K562 (cell line): ENCODE measurements at regions not wholly inside any gene's neighbourhood (a gene's known extent, or its start where the extent isn't known, plus 50 kb on each side); places are given as distances from the start of the nearest gene placed in this dataset.

Experiments
- ATAC-seq: fragments of 200-7000 bp; cut with Tn5 transposase; 3 replicates; pipeline ENCODE4 v1.9.1; 2020; ENCODE audit warnings: moderate library complexity
- BruUV-seq: library from RNA; stranded (reverse); fragments of 400-500 nt; replicated peaks from 2 replicates; lab custom pipeline; 2021; lab: Mats Ljungman, UMichigan
- CTCF ChIA-PET: fragments of 300-600 bp; formaldehyde crosslinking; extraction: SDS; loops from one replicate; lab custom pipeline; 2021; ENCODE audit warnings: low intra/inter-chr PET ratio; lab: Yijun Ruan, JAX
- POLR2A ChIA-PET: fragments of 300-600, 350-650 bp; sonication (Branson Sonifier 250); formaldehyde crosslinking; extraction: SDS; loops from one replicate; lab custom pipeline; 2021; ENCODE audit warnings: antibody characterized with exemption, inconsistent platforms; lab: Yijun Ruan, JAX
- DNase-seq, 4 experiments: peaks; one replicate each; pipeline versions ENCODE4 v3.0.0 to v3.0.0-alpha.2; 2011 to 2018; ENCODE audit warnings: low spot score in 3 of 4, mixed read lengths in 3 of 4; ENCODE audit errors: extremely low read depth in 1 of 4
- FAIRE-seq: peaks from 2 replicates; lab custom pipeline; 2011; peaks lifted over from hg19 to GRCh38; lab: Jason Lieb, UNC
- H2AFZ ChIP-seq: 2 replicates; pipeline ENCODE4 v1.6.0; 2011; ENCODE audit warnings: low read depth, low read length, control low read depth, inconsistent platforms
- H3K27ac ChIP-seq: fragments of 200-600 bp; 3 replicates; pipeline ENCODE4 v1.8.0; 2011; ENCODE audit warnings: low read depth, mild to moderate bottlenecking, control low read depth, inconsistent platforms, low read length, moderate library complexity, mixed read lengths; ENCODE audit errors: extremely low read depth
- H3K27me3 ChIP-seq, 2 experiments: fragments of 300-600 bp in 1 of 2; 2 replicates in 1 of 2; 3 replicates in 1 of 2; pipeline versions ENCODE4 v1.6.0 to v1.8.0; 2011; ENCODE audit warnings: inconsistent platforms in 2 of 2, low read length in 2 of 2, mild to moderate bottlenecking in 1 of 2, mixed read lengths in 1 of 2, moderate library complexity in 1 of 2; ENCODE audit not compliant: control insufficient read depth in 2 of 2, insufficient read depth in 2 of 2
- H3K36me3 ChIP-seq: fragments of 300-600 bp; 3 replicates; pipeline ENCODE4 v1.8.0; 2011; ENCODE audit warnings: mild to moderate bottlenecking, low read length, inconsistent platforms; ENCODE audit not compliant: control insufficient read depth, insufficient read depth
- H3K4me1 ChIP-seq, 2 experiments: fragments of 200-600 bp in 1 of 2; replicated peaks in 1 of 2; 2 replicates in 1 of 2; 3 replicates in 1 of 2; pipeline versions ENCODE4 v1.5.1 to v1.8.0; 2011; ENCODE audit warnings: inconsistent platforms in 2 of 2, low read length in 2 of 2, mild to moderate bottlenecking in 1 of 2, mixed read lengths in 1 of 2, moderate library complexity in 1 of 2; ENCODE audit not compliant: control insufficient read depth in 2 of 2, insufficient read depth in 2 of 2
- H3K4me2 ChIP-seq: 2 replicates; pipeline ENCODE4 v1.6.1; 2011; ENCODE audit warnings: low read length, control low read depth, inconsistent platforms, mixed read lengths; ENCODE audit not compliant: insufficient read depth
- H3K4me3 ChIP-seq: fragments of 200-600 bp; sonication (generic), shearing (Covaris generic); 2 replicates; pipeline ENCODE4 v1.5.1; 2016; ENCODE audit warnings: control low read depth, inconsistent platforms
- H3K79me2 ChIP-seq: fragments of 200-600 bp; 3 replicates; pipeline ENCODE4 v1.8.0; 2011; ENCODE audit warnings: low read length, inconsistent platforms; ENCODE audit not compliant: control insufficient read depth, insufficient read depth
- H3K9ac ChIP-seq, 2 experiments: 2 replicates each; pipeline versions ENCODE4 v1.6.0 to v1.6.1; 2011; ENCODE audit warnings: low read depth in 2 of 2, low read length in 2 of 2, control low read depth in 1 of 2, inconsistent platforms in 1 of 2, mild to moderate bottlenecking in 1 of 2, mixed read lengths in 1 of 2; ENCODE audit not compliant: insufficient read depth in 1 of 2
- H3K9me1 ChIP-seq: one replicate; pipeline ENCODE4 v1.6.0; 2011; ENCODE audit warnings: inconsistent platforms, mild to moderate bottlenecking, low read length, moderate library complexity; ENCODE audit not compliant: control insufficient read depth, insufficient read depth
- H3K9me3 ChIP-seq: replicated peaks from 2 replicates; pipeline ENCODE4 v1.5.1; 2011; ENCODE audit warnings: low read depth, low read length, inconsistent platforms; ENCODE audit not compliant: control insufficient read depth, insufficient read depth
- H4K20me1 ChIP-seq: replicated peaks from 2 replicates; pipeline ENCODE4 v1.6.1; 2011; ENCODE audit warnings: low read length, inconsistent platforms, mixed read lengths; ENCODE audit not compliant: control insufficient read depth, insufficient read depth
- IRF2 ChIP-seq: sonication (generic); formaldehyde crosslinking; IDR thresholded peaks from 2 replicates; pipeline ENCODE4 v1.8.1; 2022; ENCODE audit warnings: mild to moderate bottlenecking, missing genetic modification reagents
- NFRKB ChIP-seq: fragments of 450-650 bp; IDR thresholded peaks from 2 replicates; pipeline ENCODE4 v1.6.1; 2016; ENCODE audit warnings: low read depth
- PURB ChIP-seq: sonication (generic); formaldehyde crosslinking; IDR thresholded peaks from 2 replicates; pipeline ENCODE4 v1.9.0; 2021; ENCODE audit warnings: low read depth, mild to moderate bottlenecking, missing genetic modification reagents
- SRSF7 ChIP-seq: fragments of 200-400 bp; formaldehyde crosslinking; optimal IDR thresholded peaks from 2 replicates; pipeline ENCODE3; 2017; ENCODE audit warnings: mild to moderate bottlenecking, low read depth, low read length
- TAF7 ChIP-seq: fragments of 450-650 bp; IDR thresholded peaks from 2 replicates; pipeline ENCODE4 v1.6.1; 2016; ENCODE audit warnings: missing genetic modification characterization, missing compliant biosample characterization
- ZKSCAN3 ChIP-seq: fragments of 250-450 bp; sonication (Bioruptor Pico); IDR thresholded peaks from 2 replicates; pipeline ENCODE4 v1.4.0; 2020
- ZNF79 ChIP-seq: fragments of 250-450 bp; sonication (Bioruptor Pico); IDR thresholded peaks from 2 replicates; pipeline ENCODE4 v1.4.0; 2020; ENCODE audit warnings: low read depth, mild to moderate bottlenecking, moderate library complexity
- WGBS: fragments of 100-300 bp; shearing (Covaris generic); methylation state at CpG from one replicate; pipeline ENCODE4 v1.1.6; 2016; ENCODE audit warnings: low coverage, mixed read lengths; ENCODE audit not compliant: insufficient coverage; ENCODE audit errors: missing lambda C conversion rate; 5-methylcytosine and 5-hydroxymethylcytosine counted together
- in situ Hi-C: fragments of 300-500 bp; cut with MboI; formaldehyde crosslinking; loops from 4 replicates; pipeline ENCODE4 v1.15.0; 2018; ENCODE audit warnings: inconsistent platforms, mixed read lengths
- intact Hi-C: fragments of 100-400 bp; cut with micrococcal nuclease; formaldehyde crosslinking; loops from 2 replicates; pipeline ENCODE4 v1.14.2; 2022
- TF ChIP-seq, protein P1 (sequence below): IDR thresholded peaks from 3 replicates; pipeline ENCODE4 v1.6.1; 2011; ENCODE audit warnings: borderline replicate concordance, mild to moderate bottlenecking; ENCODE audit not compliant: insufficient read length, insufficient read depth
- TF ChIP-seq, protein P2 (sequence below): fragments of 450-650 bp; IDR thresholded peaks from 2 replicates; pipeline ENCODE4 v1.6.1; 2016; ENCODE audit warnings: mild to moderate bottlenecking, moderate library complexity
- TF ChIP-seq, protein P3 (sequence below): sonication (generic); formaldehyde crosslinking; IDR thresholded peaks from 2 replicates; pipeline ENCODE4 v1.8.1; 2023; ENCODE audit warnings: mild to moderate bottlenecking, missing genetic modification reagents, moderate library complexity

DNA sequence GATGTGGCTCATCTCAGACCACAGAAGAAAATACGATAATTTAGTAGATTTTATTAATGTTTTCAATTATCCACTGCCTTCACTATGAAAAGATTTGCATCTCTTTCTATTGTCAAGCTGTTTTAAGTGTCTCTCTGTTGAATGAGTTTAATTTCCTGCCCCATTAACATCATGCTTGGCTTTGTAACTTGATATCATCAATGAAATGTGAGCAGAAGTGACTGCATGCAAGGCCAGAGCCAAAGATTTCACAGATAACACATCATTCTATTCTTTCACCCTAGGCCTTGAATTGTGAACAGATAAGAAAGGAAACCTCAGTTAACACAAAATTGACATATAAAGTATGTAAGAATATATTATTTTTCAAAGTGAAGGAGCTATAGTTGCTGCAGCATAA, 986.4 kb upstream of the CDH18 start:
- CTCF ChIA-PET = no interaction called here
- BruUV-seq = no TSS peak
- Histone ChIP-seq H3K9me1 (no peaks in the 10 kb centered on the region), H3K9me3 (no peaks in the 10 kb centered on the region; the same call in 1 of the 2 replicates), H4K20me1 (no peaks in the 10 kb centered on the region), H3K27me3 (no peaks in the 10 kb centered on the region), H2AFZ (no peak overlapping the region), H3K79me2 (no peaks in the 10 kb centered on the region), H3K4me1 (no peaks in the 10 kb centered on the region), H3K4me2 (no peak overlapping the region), H3K27ac (no peak overlapping the region), H3K4me3 (no peak overlapping the region), H3K9ac (no peak overlapping the region), H3K36me3 (no peaks in the 10 kb centered on the region)
- in situ Hi-C loops (no loop called here), intact Hi-C loops (no loop called here)
- POLR2A ChIA-PET = no interaction called here
- WGBS = 0% methylated on average over 1 of the region's 1 CpG
- no peak for DNase-seq
- no peak for ATAC-seq
- no peak for FAIRE-seq
- no peak for TF ChIP-seq ZNF79 (CRISPR knock-in tag)
- no peak for TF ChIP-seq IRF2 (CRISPR knock-in tag)
- no peak for TF ChIP-seq ZKSCAN3 (CRISPR knock-in tag)
- TF ChIP-seq, protein P1, sequence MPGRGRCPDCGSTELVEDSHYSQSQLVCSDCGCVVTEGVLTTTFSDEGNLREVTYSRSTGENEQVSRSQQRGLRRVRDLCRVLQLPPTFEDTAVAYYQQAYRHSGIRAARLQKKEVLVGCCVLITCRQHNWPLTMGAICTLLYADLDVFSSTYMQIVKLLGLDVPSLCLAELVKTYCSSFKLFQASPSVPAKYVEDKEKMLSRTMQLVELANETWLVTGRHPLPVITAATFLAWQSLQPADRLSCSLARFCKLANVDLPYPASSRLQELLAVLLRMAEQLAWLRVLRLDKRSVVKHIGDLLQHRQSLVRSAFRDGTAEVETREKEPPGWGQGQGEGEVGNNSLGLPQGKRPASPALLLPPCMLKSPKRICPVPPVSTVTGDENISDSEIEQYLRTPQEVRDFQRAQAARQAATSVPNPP = no peak
- TF ChIP-seq PURB (CRISPR knock-in tag) = no peak
- TF ChIP-seq SRSF7 = no peak
- TF ChIP-seq, protein P2, sequence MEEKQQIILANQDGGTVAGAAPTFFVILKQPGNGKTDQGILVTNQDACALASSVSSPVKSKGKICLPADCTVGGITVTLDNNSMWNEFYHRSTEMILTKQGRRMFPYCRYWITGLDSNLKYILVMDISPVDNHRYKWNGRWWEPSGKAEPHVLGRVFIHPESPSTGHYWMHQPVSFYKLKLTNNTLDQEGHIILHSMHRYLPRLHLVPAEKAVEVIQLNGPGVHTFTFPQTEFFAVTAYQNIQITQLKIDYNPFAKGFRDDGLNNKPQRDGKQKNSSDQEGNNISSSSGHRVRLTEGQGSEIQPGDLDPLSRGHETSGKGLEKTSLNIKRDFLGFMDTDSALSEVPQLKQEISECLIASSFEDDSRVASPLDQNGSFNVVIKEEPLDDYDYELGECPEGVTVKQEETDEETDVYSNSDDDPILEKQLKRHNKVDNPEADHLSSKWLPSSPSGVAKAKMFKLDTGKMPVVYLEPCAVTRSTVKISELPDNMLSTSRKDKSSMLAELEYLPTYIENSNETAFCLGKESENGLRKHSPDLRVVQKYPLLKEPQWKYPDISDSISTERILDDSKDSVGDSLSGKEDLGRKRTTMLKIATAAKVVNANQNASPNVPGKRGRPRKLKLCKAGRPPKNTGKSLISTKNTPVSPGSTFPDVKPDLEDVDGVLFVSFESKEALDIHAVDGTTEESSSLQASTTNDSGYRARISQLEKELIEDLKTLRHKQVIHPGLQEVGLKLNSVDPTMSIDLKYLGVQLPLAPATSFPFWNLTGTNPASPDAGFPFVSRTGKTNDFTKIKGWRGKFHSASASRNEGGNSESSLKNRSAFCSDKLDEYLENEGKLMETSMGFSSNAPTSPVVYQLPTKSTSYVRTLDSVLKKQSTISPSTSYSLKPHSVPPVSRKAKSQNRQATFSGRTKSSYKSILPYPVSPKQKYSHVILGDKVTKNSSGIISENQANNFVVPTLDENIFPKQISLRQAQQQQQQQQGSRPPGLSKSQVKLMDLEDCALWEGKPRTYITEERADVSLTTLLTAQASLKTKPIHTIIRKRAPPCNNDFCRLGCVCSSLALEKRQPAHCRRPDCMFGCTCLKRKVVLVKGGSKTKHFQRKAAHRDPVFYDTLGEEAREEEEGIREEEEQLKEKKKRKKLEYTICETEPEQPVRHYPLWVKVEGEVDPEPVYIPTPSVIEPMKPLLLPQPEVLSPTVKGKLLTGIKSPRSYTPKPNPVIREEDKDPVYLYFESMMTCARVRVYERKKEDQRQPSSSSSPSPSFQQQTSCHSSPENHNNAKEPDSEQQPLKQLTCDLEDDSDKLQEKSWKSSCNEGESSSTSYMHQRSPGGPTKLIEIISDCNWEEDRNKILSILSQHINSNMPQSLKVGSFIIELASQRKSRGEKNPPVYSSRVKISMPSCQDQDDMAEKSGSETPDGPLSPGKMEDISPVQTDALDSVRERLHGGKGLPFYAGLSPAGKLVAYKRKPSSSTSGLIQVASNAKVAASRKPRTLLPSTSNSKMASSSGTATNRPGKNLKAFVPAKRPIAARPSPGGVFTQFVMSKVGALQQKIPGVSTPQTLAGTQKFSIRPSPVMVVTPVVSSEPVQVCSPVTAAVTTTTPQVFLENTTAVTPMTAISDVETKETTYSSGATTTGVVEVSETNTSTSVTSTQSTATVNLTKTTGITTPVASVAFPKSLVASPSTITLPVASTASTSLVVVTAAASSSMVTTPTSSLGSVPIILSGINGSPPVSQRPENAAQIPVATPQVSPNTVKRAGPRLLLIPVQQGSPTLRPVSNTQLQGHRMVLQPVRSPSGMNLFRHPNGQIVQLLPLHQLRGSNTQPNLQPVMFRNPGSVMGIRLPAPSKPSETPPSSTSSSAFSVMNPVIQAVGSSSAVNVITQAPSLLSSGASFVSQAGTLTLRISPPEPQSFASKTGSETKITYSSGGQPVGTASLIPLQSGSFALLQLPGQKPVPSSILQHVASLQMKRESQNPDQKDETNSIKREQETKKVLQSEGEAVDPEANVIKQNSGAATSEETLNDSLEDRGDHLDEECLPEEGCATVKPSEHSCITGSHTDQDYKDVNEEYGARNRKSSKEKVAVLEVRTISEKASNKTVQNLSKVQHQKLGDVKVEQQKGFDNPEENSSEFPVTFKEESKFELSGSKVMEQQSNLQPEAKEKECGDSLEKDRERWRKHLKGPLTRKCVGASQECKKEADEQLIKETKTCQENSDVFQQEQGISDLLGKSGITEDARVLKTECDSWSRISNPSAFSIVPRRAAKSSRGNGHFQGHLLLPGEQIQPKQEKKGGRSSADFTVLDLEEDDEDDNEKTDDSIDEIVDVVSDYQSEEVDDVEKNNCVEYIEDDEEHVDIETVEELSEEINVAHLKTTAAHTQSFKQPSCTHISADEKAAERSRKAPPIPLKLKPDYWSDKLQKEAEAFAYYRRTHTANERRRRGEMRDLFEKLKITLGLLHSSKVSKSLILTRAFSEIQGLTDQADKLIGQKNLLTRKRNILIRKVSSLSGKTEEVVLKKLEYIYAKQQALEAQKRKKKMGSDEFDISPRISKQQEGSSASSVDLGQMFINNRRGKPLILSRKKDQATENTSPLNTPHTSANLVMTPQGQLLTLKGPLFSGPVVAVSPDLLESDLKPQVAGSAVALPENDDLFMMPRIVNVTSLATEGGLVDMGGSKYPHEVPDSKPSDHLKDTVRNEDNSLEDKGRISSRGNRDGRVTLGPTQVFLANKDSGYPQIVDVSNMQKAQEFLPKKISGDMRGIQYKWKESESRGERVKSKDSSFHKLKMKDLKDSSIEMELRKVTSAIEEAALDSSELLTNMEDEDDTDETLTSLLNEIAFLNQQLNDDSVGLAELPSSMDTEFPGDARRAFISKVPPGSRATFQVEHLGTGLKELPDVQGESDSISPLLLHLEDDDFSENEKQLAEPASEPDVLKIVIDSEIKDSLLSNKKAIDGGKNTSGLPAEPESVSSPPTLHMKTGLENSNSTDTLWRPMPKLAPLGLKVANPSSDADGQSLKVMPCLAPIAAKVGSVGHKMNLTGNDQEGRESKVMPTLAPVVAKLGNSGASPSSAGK = no peak
- TF ChIP-seq, protein P3, sequence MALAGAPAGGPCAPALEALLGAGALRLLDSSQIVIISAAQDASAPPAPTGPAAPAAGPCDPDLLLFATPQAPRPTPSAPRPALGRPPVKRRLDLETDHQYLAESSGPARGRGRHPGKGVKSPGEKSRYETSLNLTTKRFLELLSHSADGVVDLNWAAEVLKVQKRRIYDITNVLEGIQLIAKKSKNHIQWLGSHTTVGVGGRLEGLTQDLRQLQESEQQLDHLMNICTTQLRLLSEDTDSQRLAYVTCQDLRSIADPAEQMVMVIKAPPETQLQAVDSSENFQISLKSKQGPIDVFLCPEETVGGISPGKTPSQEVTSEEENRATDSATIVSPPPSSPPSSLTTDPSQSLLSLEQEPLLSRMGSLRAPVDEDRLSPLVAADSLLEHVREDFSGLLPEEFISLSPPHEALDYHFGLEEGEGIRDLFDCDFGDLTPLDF (CRISPR knock-in tag) = no peak
- no peak for TF ChIP-seq NFRKB
- no peak for TF ChIP-seq TAF7
